Right lobe of liver (tissue), 4 donors: ENCODE measurements at regions not wholly inside any gene's neighbourhood (a gene's known extent, or its start where the extent isn't known, plus 50 kb on each side); places are given as distances from the start of the nearest gene placed in this dataset.

ENCODE experiments used
- POLR2A ChIP-seq: fragments of 450-650 bp; IDR thresholded peaks from one replicate; pipeline ENCODE4 v1.6.1; 2017; ENCODE audit warnings: antibody characterized with exemption, mild to moderate bottlenecking
- TF ChIP-seq, protein P1 (sequence below), 4 donors: fragments of 200-600 bp in 3 of 4; fragments of 450-650 bp in 1 of 4; IDR thresholded peaks; one replicate each; pipeline versions ENCODE4 v1.5.1 to v1.8.0; 2016 to 2022; ENCODE audit warnings: antibody characterized with exemption in 4 of 4, mild to moderate bottlenecking in 2 of 4
- donor health status: DM: no; HTN: no; CAD: no.
- donor health status: DM: no; HTN: no; CAD: no.
- donor health status: DM: no; HTN: yes; CAD: no.

DNA sequence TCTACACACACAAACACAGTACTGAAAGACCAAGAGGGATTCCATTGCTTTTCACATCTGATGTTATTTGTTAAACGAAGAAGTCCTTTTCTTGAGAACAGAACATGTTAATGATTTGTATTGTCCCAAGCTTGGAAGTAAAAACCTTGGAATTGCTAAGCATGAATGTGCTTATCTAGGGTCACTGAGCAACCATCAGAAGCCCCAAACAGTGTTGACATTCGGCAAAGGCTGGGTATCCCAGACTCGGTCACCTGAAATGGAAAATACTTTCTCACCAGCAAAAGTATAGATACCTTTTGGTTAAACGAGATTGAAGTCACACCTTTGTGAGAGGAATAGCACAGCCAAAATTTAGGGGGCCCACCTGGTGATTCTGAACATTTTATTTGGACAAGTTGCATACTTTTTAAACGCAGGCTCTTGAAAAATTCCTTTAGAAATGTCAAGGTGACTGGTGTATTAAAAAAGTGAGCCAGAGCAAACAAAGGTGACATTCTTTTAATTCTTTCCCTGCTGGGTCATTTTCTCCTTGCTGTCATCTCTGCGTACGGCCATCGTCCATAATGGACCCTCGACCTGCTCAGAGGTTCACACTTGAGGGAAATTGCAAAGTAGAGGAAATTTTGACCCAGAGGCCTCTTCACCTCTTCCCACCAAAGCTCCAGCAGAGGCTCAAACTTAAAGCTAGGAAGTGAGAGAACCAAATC is 95.8 kb upstream of the FOXA2 start:
- TF ChIP-seq, protein P1, sequence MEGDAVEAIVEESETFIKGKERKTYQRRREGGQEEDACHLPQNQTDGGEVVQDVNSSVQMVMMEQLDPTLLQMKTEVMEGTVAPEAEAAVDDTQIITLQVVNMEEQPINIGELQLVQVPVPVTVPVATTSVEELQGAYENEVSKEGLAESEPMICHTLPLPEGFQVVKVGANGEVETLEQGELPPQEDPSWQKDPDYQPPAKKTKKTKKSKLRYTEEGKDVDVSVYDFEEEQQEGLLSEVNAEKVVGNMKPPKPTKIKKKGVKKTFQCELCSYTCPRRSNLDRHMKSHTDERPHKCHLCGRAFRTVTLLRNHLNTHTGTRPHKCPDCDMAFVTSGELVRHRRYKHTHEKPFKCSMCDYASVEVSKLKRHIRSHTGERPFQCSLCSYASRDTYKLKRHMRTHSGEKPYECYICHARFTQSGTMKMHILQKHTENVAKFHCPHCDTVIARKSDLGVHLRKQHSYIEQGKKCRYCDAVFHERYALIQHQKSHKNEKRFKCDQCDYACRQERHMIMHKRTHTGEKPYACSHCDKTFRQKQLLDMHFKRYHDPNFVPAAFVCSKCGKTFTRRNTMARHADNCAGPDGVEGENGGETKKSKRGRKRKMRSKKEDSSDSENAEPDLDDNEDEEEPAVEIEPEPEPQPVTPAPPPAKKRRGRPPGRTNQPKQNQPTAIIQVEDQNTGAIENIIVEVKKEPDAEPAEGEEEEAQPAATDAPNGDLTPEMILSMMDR (IDR thresholded peaks at IDR 0.05), result no peak
- no peak for TF ChIP-seq POLR2A
